ENCODE measurements at regions not wholly inside any gene's neighbourhood (a gene's known extent, or its start where the extent isn't known, plus 50 kb on each side); places are given as distances from the start of the nearest gene placed in this dataset.
"Not testable (repeated sequence)": the region's sequence is repeated elsewhere in the genome, so short reads cannot be mapped to it uniquely, and the experiment has no call there.

DNA sequence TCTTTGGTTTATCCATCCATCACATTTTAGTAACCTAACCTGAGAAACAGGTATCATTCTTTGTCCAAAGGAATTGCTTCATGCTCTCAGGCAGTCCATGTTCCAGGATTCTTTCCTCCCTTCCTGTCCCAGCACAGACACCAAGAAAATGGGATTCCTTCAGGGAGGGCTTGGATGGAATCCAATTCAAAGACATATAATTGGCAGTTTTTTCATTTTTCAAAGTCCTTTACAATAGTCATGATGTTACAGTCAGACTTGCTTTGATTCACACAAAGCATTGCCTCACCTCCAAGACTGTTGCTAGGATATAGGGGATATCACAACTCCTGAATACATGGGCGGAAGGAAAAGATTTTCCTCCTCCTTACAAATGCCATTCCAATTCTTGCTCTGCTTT, 241.4 kb upstream of the ACVR2A start:
- no peak for DNase-seq

DNA sequence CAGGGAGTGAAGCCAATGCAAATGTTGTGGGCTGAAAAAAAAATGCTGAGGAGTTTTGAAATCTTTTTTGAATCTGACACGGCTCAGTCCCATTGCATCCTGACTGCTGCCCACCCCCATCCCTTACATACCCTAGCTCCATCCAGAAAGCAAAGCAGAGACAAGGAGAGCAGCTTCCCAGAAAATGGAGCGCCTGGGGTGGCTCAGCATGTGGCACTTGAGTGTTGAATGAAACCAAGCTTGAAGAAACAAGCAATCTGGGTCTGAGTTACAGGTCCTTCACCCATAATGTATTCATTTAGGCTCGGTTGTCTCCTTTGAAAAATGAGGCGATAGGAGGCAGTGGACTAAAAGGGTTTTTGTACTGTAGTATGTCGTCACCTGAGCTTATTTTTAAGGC, 244.2 kb upstream of the ACVR2A start:
- peak in 1 of 3 experiments; percentile 11 for DNase-seq

GRCh38 chr2:147600223-147600622, 244.6 kb upstream of the ACVR2A start:
- no peak for DNase-seq

DNA sequence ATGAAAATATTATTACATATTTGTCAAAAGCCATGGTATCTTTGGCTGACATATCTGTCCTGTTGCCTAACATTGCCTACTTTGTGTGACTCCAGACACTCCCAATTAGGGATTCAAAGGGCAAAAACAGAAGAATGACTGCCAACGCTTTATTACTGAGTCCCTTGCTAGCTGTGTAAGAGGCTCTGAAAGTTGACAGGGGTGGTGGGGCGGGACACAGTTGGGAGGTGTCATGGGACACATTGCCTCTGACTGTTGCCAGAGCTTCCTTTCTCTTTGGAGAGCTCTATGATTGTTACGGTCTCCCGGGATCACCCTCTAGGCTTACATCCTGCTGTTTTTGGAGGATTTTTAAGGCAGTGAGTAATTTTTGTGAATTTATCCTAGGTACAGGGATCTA, 249.6 kb upstream of the ACVR2A start:
- no peak for DNase-seq

- DNase-seq, result no peak
Observed at GRCh38 chr2:147594038-147594437, 250.8 kb upstream of the ACVR2A start.

- DNase-seq, result not testable (repeated sequence)
Observed at GRCh38 chr2:147592784-147593183, 252.0 kb upstream of the ACVR2A start.

- no peak for DNase-seq
Observed at GRCh38 chr2:147589127-147589526, 255.7 kb upstream of the ACVR2A start.

GRCh38 chr2:147588191-147588590, 256.6 kb upstream of the ACVR2A start:
- no peak for DNase-seq

DNA sequence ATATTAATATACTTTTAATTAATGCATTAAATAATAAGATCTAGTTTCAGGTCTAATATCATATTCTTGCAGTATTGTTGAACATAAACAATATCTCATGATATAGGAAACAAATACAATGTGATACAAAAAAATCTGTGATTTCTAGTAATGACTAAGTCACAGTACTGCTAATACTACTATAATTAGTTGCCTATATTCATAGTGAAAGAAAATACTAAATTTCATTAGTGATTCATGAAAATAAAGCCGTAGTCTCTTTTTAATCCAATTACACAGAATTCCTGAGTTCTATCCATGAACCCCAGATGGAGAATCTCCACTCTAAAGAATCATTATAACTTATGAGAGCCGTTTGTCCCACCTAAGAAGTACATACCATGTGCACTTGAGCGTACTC, 266.3 kb upstream of the ACVR2A start:
- DNase-seq, result no peak

DNA sequence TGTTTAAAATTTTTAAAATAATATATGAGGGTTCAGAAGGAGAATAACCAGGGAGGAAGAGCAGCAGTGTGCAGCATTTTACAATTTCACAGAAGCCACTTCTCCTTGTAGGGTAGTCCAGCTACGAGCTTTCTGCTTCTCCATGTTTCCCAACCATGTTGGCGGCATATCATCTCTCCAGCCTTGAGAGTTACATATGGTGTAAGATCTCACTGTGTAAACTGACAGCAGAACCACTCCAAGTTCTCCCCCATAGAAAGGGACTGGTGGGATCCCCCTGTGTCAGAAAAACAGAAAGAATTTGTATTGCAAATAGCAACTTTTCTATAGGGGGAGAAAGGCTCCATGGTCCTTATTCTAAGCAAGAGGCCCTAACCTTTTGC, 266.8 kb upstream of the ACVR2A start:
- DNase-seq, result no peak

DNA sequence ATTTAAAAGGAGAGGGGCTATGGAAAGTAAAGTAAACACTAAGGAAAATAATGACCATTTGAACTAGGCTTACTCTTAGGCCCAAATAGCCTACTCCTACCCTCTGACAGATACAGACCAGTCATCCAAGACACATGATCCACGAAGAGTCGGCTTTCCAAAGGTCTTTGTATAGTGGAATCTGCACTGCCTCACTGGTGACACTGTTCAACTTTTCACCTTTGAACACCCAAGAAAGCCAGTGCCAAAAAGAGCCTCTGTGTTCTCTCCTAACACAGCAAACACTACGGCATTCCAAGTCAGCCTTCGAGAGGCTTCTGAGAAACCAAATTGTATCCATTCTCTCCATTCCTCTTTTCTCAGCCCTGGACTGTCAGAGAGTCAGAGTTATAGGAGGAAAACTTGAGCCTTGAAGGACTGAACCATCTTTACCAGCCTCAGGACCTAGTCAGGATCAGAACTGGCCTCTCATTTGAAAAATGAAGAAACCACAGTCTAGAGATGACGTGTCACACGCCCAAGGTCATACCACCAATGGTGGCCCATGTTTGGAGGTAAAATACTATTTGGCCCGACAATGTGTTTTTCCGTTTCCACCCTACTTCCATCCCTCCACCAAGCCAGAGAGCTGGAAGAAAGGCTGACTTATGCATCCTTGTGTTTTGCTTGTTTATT, 267.4 kb upstream of the ACVR2A start:
- no peak for DNase-seq

- no peak for DNase-seq
Observed at GRCh38 chr2:147575106-147575505, 269.7 kb upstream of the ACVR2A start.

- DNase-seq, result no peak
Observed at GRCh38 chr2:147572622-147573021, 272.2 kb upstream of the ACVR2A start.

GRCh38 chr2:147569426-147569825, 275.4 kb upstream of the ACVR2A start:
- no peak for DNase-seq

DNA sequence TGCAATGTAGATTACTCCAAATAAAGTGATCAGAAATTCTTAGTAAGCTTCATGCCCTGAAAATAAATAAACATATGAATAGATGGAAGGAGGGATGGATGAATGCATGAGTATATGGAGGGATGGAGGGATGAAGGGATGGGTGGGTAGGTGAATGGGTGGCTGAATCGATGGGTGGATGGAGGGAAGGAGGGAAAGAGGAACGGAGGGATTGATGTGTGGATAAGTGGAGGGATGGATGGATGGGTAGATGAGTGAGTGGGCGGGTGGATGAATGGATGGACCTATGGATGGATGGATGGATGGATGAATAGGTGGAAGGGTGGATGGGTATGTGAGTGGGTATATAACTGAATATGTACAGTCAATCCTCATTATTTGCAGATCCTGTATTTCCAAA, 276.7 kb upstream of the ACVR2A start:
- no peak for DNase-seq

DNA sequence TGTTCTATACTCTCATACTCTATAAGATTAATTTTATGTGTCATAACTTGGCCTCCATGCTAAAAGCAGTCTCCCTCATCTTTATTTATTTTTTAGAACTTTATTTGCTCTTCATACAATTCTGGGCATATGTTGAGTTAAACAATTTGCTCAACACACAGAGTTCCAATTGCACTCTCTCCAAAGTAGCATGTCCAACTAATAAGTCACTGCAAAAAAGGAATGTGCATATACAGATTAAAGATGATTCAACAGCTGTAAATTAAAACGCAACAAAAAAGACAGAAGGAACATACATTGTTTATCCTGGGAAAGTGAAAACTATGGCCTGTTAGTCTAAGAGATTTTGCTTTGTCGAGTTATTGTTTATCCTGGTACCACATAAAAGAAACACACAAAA, 277.7 kb upstream of the ACVR2A start:
- no peak for DNase-seq

- DNase-seq, result no peak
Observed at GRCh38 chr2:147560810-147561535, 283.9 kb upstream of the ACVR2A start.

- no peak for DNase-seq
Observed at GRCh38 chr2:147559070-147559725, 285.6 kb upstream of the ACVR2A start.

- peak in 1 of 3 experiments; percentile 15 for DNase-seq
Observed at GRCh38 chr2:147558620-147559019, 286.2 kb upstream of the ACVR2A start.

GRCh38 chr2:147554521-147555107, 290.2 kb upstream of the ACVR2A start:
- DNase-seq, result no peak

- no peak for DNase-seq
Observed at GRCh38 chr2:147553775-147554271, 291.0 kb upstream of the ACVR2A start.

- no peak for DNase-seq
Observed at GRCh38 chr2:147550995-147551731, 293.7 kb upstream of the ACVR2A start.

- DNase-seq, result peak in 1 of 3 experiments; percentile 20
Observed at GRCh38 chr2:147549054-147549453, 295.8 kb upstream of the ACVR2A start.
